H1 (cell line): ENCODE measurements at regions not wholly inside any gene's neighbourhood (a gene's known extent, or its start where the extent isn't known, plus 50 kb on each side); places are given as distances from the start of the nearest gene placed in this dataset.

Experiments used
- CTCF ChIA-PET: fragments of 300-600 bp; sonication (Branson Sonifier 250); formaldehyde crosslinking; loops from one replicate; lab custom pipeline; 2021; ENCODE audit not compliant: partially characterized antibody; lab: Charles Lee
- POLR2A ChIA-PET: fragments of 300-600 bp; sonication (Branson Sonifier 250); formaldehyde crosslinking; loops from one replicate; lab custom pipeline; 2021; ENCODE audit warnings: inconsistent platforms; ENCODE audit not compliant: partially characterized antibody; lab: Charles Lee
- DNase-seq, 2 experiments: peaks; one replicate each; pipeline versions ENCODE4 v3.0.0 to v3.0.0-alpha.2; 2010 to 2022; ENCODE audit warnings: low spot score in 2 of 2, low read depth in 1 of 2, mixed read lengths in 1 of 2
- FAIRE-seq: peaks from 2 replicates; lab custom pipeline; 2011; peaks lifted over from hg19 to GRCh38; lab: Jason Lieb, UNC
- H2AFZ ChIP-seq: 2 replicates; pipeline ENCODE4 v1.8.1; 2012; ENCODE audit warnings: low read length, inconsistent platforms
- H2AK5ac ChIP-seq: 2 replicates; pipeline ENCODE4 v1.6.1; 2013; ENCODE audit warnings: low read depth, low read length
- H2BK120ac ChIP-seq: replicated peaks from 2 replicates; pipeline ENCODE3; 2013; ENCODE audit warnings: low read depth, low read length, inconsistent platforms
- H2BK12ac ChIP-seq: 2 replicates; pipeline ENCODE4 v1.6.1; 2013; ENCODE audit warnings: low read depth, low read length
- H2BK15ac ChIP-seq: 2 replicates; pipeline ENCODE4 v1.6.1; 2013; ENCODE audit warnings: low read length
- H2BK20ac ChIP-seq: 2 replicates; pipeline ENCODE4 v1.6.1; 2013; ENCODE audit warnings: low read length
- H2BK5ac ChIP-seq: 2 replicates; pipeline ENCODE4 v1.6.1; 2013; ENCODE audit warnings: low read depth, low read length
- H3K14ac ChIP-seq: 2 replicates; pipeline ENCODE4 v1.6.1; 2013; ENCODE audit warnings: inconsistent platforms; ENCODE audit not compliant: insufficient read length
- H3K18ac ChIP-seq: 2 replicates; pipeline ENCODE4 v1.6.1; 2013; ENCODE audit warnings: low read length; ENCODE audit errors: extremely low read depth
- H3K23ac ChIP-seq: 2 replicates; pipeline ENCODE4 v1.6.1; 2013; ENCODE audit warnings: inconsistent platforms; ENCODE audit not compliant: insufficient read length
- H3K23me2 ChIP-seq: 2 replicates; pipeline ENCODE4 v1.6.1; 2013; ENCODE audit warnings: low read depth, low read length
- H3K27ac ChIP-seq: 2 replicates; pipeline ENCODE4 v1.6.1; 2011; ENCODE audit warnings: low read depth, low read length, inconsistent platforms
- H3K27me3 ChIP-seq, 4 experiments: replicated peaks in 1 of 4; 1 replicate in 1 of 4; 2 replicates in 3 of 4; pipeline versions ENCODE4 v1.6.1 to v1.8.1; 2011 to 2013; ENCODE audit warnings: low read length in 3 of 4, mild to moderate bottlenecking in 3 of 4, inconsistent platforms in 2 of 4, mixed read lengths in 2 of 4, moderate library complexity in 1 of 4; ENCODE audit not compliant: control insufficient read depth in 3 of 4, insufficient read depth in 3 of 4; ENCODE audit errors: extremely low read depth in 1 of 4
- H3K36me3 ChIP-seq, 4 experiments: 2 replicates each; pipeline versions ENCODE4 v1.6.1 to v1.8.1; 2011 to 2013; ENCODE audit warnings: mild to moderate bottlenecking in 4 of 4, low read length in 3 of 4, moderate library complexity in 2 of 4, control low read depth in 1 of 4, inconsistent platforms in 1 of 4; ENCODE audit not compliant: insufficient read depth in 4 of 4, control insufficient read depth in 2 of 4
- H3K4ac ChIP-seq: replicated peaks from 2 replicates; pipeline ENCODE3; 2013; ENCODE audit warnings: low read length, low read depth, mixed read lengths, inconsistent platforms; ENCODE audit not compliant: insufficient read length
- H3K4me1 ChIP-seq, 4 experiments: replicated peaks in 1 of 4; 1 replicate in 1 of 4; 2 replicates in 3 of 4; pipeline versions ENCODE4 v1.6.1 to v1.8.1; 2011 to 2013; ENCODE audit warnings: low read length in 3 of 4, inconsistent platforms in 2 of 4, mixed read lengths in 1 of 4; ENCODE audit not compliant: insufficient read depth in 4 of 4, control insufficient read depth in 3 of 4
- H3K4me2 ChIP-seq, 2 experiments: 2 replicates each; pipeline versions ENCODE4 v1.6.1 to v1.8.1; 2011 to 2013; ENCODE audit warnings: low read depth in 2 of 2, low read length in 2 of 2, control low read depth in 1 of 2, inconsistent platforms in 1 of 2, mild to moderate bottlenecking in 1 of 2; ENCODE audit not compliant: insufficient read depth in 1 of 2
- H3K4me3 ChIP-seq, 4 experiments: fragments of 200-600, 300-600 bp in 1 of 4; sonication (generic), shearing (Covaris generic), sonication (Bioruptor Twin) in 1 of 4; 2 replicates each; pipeline versions ENCODE4 v1.5.1 to v1.8.1; 2011 to 2016; ENCODE audit warnings: low read length in 4 of 4, low read depth in 3 of 4, control low read depth in 2 of 4, inconsistent platforms in 2 of 4, mild to moderate bottlenecking in 2 of 4, mixed read lengths in 1 of 4, moderate library complexity in 1 of 4; ENCODE audit not compliant: insufficient read depth in 2 of 4; ENCODE audit errors: extremely low read depth in 1 of 4
- H3K56ac ChIP-seq: replicated peaks from 2 replicates; pipeline ENCODE3; 2013; ENCODE audit warnings: low read depth, mild to moderate bottlenecking, mixed read lengths, low read length, inconsistent platforms; ENCODE audit not compliant: insufficient read length
- H3K79me1 ChIP-seq: 2 replicates; pipeline ENCODE4 v1.6.1; 2013; ENCODE audit warnings: low read depth, low read length, control low read depth
- H3K79me2 ChIP-seq, 2 experiments: 2 replicates each; pipeline versions ENCODE4 v1.6.1 to v1.8.1; 2012 to 2013; ENCODE audit warnings: low read length in 2 of 2, mild to moderate bottlenecking in 2 of 2, inconsistent platforms in 1 of 2; ENCODE audit not compliant: insufficient read depth in 2 of 2, control insufficient read depth in 1 of 2
- H3K9ac ChIP-seq, 4 experiments: replicated peaks in 1 of 4; 1 replicate in 1 of 4; 2 replicates in 3 of 4; pipeline versions ENCODE4 v1.6.1 to v1.8.1; 2011 to 2013; ENCODE audit warnings: low read depth in 3 of 4, low read length in 3 of 4, control low read depth in 2 of 4, mild to moderate bottlenecking in 2 of 4, moderate library complexity in 2 of 4, inconsistent platforms in 1 of 4; ENCODE audit errors: extremely low read depth in 1 of 4
- H3K9me3 ChIP-seq, 2 experiments: 2 replicates each; pipeline versions ENCODE4 v1.6.1 to v1.8.1; 2012 to 2013; ENCODE audit warnings: mild to moderate bottlenecking in 2 of 2, moderate library complexity in 2 of 2, control low read depth in 1 of 2, inconsistent platforms in 1 of 2, low read depth in 1 of 2, low read length in 1 of 2, mixed read lengths in 1 of 2; ENCODE audit not compliant: insufficient read depth in 2 of 2
- H4K20me1 ChIP-seq, 2 experiments: replicated peaks in 1 of 2; 2 replicates each; pipeline versions ENCODE3 to v1.8.1; 2011 to 2013; ENCODE audit warnings: inconsistent platforms in 2 of 2, low read length in 2 of 2, mild to moderate bottlenecking in 1 of 2; ENCODE audit not compliant: insufficient read depth in 2 of 2, control insufficient read depth in 1 of 2
- H4K5ac ChIP-seq: 2 replicates; pipeline ENCODE4 v1.6.1; 2013; ENCODE audit warnings: low read length, low read depth, mixed read lengths, inconsistent platforms; ENCODE audit not compliant: insufficient read length
- H4K8ac ChIP-seq: 2 replicates; pipeline ENCODE4 v1.8.0; 2013; ENCODE audit warnings: mild to moderate bottlenecking, moderate library complexity, low read length, inconsistent platforms; ENCODE audit not compliant: insufficient read depth; ENCODE audit errors: extremely low read depth
- H4K91ac ChIP-seq: replicated peaks from 2 replicates; pipeline ENCODE3; 2013; ENCODE audit warnings: low read length, mixed read lengths, inconsistent platforms; ENCODE audit not compliant: insufficient read length
- BRCA1 ChIP-seq: IDR thresholded peaks from 2 replicates; pipeline ENCODE4 v1.6.1; 2012; ENCODE audit warnings: low read depth, low read length, improper control_type of control experiment
- CBX8 ChIP-seq: fragments of 300-800, 300-1000 bp; sonication (generic); IDR thresholded peaks from 2 replicates; pipeline ENCODE4 v1.7.1; 2016; ENCODE audit warnings: low read depth, low read length, borderline replicate concordance
- JUN ChIP-seq: IDR thresholded peaks from 2 replicates; pipeline ENCODE4 v1.6.1; 2011; ENCODE audit warnings: low read depth, mild to moderate bottlenecking, improper control_type of control experiment, low read length
- MAFK ChIP-seq: IDR thresholded peaks from 2 replicates; pipeline ENCODE4 v1.6.1; 2012; ENCODE audit warnings: low read depth, mild to moderate bottlenecking, improper control_type of control experiment, low read length
- MAX ChIP-seq: IDR thresholded peaks from 2 replicates; pipeline ENCODE4 v1.6.1; 2012; ENCODE audit warnings: inconsistent platforms
- SIN3A ChIP-seq, 2 experiments: IDR thresholded peaks in 1 of 2; conservative IDR thresholded peaks in 1 of 2; 2 replicates each; pipeline ENCODE4 v1.6.1; 2011 to 2012; ENCODE audit warnings: low read length in 2 of 2, improper control_type of control experiment in 1 of 2, low read depth in 1 of 2, mild to moderate bottlenecking in 1 of 2
- USF2 ChIP-seq: IDR thresholded peaks from 2 replicates; pipeline ENCODE4 v1.6.1; 2011; ENCODE audit warnings: low read length, improper control_type of control experiment
- WGBS, 2 experiments: shearing (Covaris generic) in 1 of 2; methylation state at CpG; one replicate each; pipeline versions ENCODE4 v1.1.6 to v1.1.7; 2013 to 2015; ENCODE audit warnings: low lambda C conversion rate in 2 of 2, mixed read lengths in 2 of 2, inconsistent platforms in 1 of 2, low coverage in 1 of 2, missing lambda C conversion rate in 1 of 2; ENCODE audit not compliant: insufficient replicate concordance in 2 of 2, insufficient coverage in 1 of 2, insufficient read length in 1 of 2; ENCODE audit errors: extremely low coverage in 1 of 2, missing lambda C conversion rate in 1 of 2; 5-methylcytosine and 5-hydroxymethylcytosine counted together

GRCh38 chr1:188991221-188991930 is 1486.3 kb downstream of the BRINP3 start:
- 88% methylated on average over 2 of the region's 2 CpGs; no CpG with 5 or more reads in 1 of the 2 experiments for WGBS, 2 experiments
- Histone ChIP-seq H2AFZ (no peak overlapping the region), H4K5ac (no peak overlapping the region), H2BK120ac (no peak overlapping the region), H3K79me1 (no peaks in the 10 kb centered on the region), H4K91ac (no peak overlapping the region), H3K79me2 (no peaks in the 10 kb centered on the region), H4K20me1 (no peaks in the 10 kb centered on the region), H4K8ac (no peak overlapping the region), H3K27ac (no peak overlapping the region), H3K4me1 (peaks cover 0 to 5% (median 1%) of the 10 kb centered on the region in 4 experiments; a peak in 3 of 7 replicates), H3K14ac (no peak overlapping the region), H3K56ac (no peak overlapping the region), H2AK5ac (no peak overlapping the region), H3K9ac (no peak overlapping the region), H2BK5ac (no peak overlapping the region), H3K4ac (no peak overlapping the region), H3K4me2 (no peak overlapping the region), H2BK12ac (no peak overlapping the region), H3K27me3 (no peaks in the 10 kb centered on the region), H3K36me3 (no peaks in the 10 kb centered on the region), H2BK15ac (no peak overlapping the region), H3K4me3 (no peak overlapping the region), H3K9me3 (no peaks in the 10 kb centered on the region), H3K23me2 (no peaks in the 10 kb centered on the region), H3K18ac (no peak overlapping the region), H3K23ac (no peak overlapping the region), H2BK20ac (no peak overlapping the region)
- POLR2A ChIA-PET = no interaction called here
- TF ChIP-seq MAX (no peak), USF2 (no peak), SIN3A (conservative IDR thresholded peaks at IDR 0.05 in 1 of 2, IDR thresholded peaks at IDR 0.05 in 1 of 2; ENCODE audit: low read depth in 1 of 2, low read length in 2 of 2) (no peak), BRCA1 (no peak), CBX8 (no peak), JUN (no peak), MAFK (no peak)
- CTCF ChIA-PET = no interaction called here
- DNase-seq (no peak), FAIRE-seq (no peak)
